Tibial nerve (tissue), 4 donors: ENCODE measurements at regions not wholly inside any gene's neighbourhood (a gene's known extent, or its start where the extent isn't known, plus 50 kb on each side); places are given as distances from the start of the nearest gene placed in this dataset.

Experiments
- DNase-seq, 2 donors: peaks; one replicate each; pipeline ENCODE4 v3.0.0-alpha.2; 2019; ENCODE audit warnings: low spot score in 2 of 2
- H3K27ac ChIP-seq, 4 donors: fragments of 200-600 bp; sonication (generic) in 3 of 4; one replicate each; pipeline ENCODE4 v1.5.1; 2017 to 2019; ENCODE audit warnings: mild to moderate bottlenecking in 1 of 4
- H3K27me3 ChIP-seq, 2 donors: fragments of 200-600 bp; sonication (generic) in 1 of 2; one replicate each; pipeline versions ENCODE4 v1.5.1 to v1.6.0; 2017 to 2019
- H3K36me3 ChIP-seq, 3 donors: fragments of 200-600 bp; sonication (generic); one replicate each; pipeline ENCODE4 v1.5.1; 2018 to 2019
- H3K4me1 ChIP-seq, 4 donors: fragments of 200-600 bp; sonication (generic) in 3 of 4; one replicate each; pipeline ENCODE4 v1.5.1; 2017 to 2019
- H3K4me3 ChIP-seq, 4 donors: fragments of 200-600 bp; sonication (generic) in 3 of 4; one replicate each; pipeline ENCODE4 v1.5.1; 2017 to 2019; ENCODE audit warnings: mild to moderate bottlenecking in 1 of 4, moderate library complexity in 1 of 4
- H3K9me3 ChIP-seq, 4 donors: fragments of 200-600 bp; sonication (generic) in 3 of 4; one replicate each; pipeline ENCODE4 v1.5.1; 2017 to 2019
- EP300 ChIP-seq, 2 donors: sonication (generic); formaldehyde crosslinking; IDR thresholded peaks; one replicate each; pipeline ENCODE4 v1.6.1; 2017; ENCODE audit warnings: antibody characterized with exemption in 2 of 2, mild to moderate bottlenecking in 1 of 2
- POLR2A ChIP-seq, 2 donors: fragments of 450-650 bp; IDR thresholded peaks; one replicate each; pipeline ENCODE4 v1.6.1; 2017; ENCODE audit warnings: antibody characterized with exemption in 2 of 2, mild to moderate bottlenecking in 2 of 2, moderate library complexity in 2 of 2
- WGBS, 2 donors: methylation state at CpG; one replicate each; pipeline ENCODE4 v1.1.5; 2018; 5-methylcytosine and 5-hydroxymethylcytosine counted together
- TF ChIP-seq, protein P1 (sequence below), 5 experiments: fragments of 200-600 bp in 3 of 5; fragments of 450-650 bp in 2 of 5; sonication (generic) in 3 of 5; IDR thresholded peaks; one replicate each; pipeline ENCODE4 v1.5.1; 2016 to 2019; ENCODE audit warnings: antibody characterized with exemption in 5 of 5, mild to moderate bottlenecking in 3 of 5, moderate library complexity in 2 of 5

DNA sequence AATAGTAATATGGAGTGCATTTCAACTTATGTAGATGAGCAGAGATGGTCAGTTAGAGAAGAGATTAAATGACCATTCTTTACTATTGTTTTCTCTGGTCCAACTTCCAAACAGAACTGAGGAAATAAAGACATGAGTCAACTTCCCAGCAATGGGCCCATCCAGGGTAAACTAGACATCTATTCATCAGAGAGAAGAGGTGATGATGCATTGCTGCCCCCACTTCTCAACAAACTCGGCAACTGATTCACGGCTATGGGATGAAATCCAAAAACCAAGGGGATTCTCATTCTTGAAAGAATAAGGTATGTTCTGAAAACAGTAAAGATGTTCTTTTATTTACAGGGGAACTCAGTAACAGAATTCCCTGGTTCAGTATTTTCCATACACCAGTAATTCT, 190.7 kb downstream of the RDH14 start:
- no peak overlapping the region for H3K27ac ChIP-seq
- 77 to 98% methylated on average over 2 of the region's 2 CpGs for WGBS, 2 donors
- no peaks in the 10 kb centered on the region for H3K4me1 ChIP-seq
- TF ChIP-seq EP300 (IDR thresholded peaks at IDR 0.05) (no peak), POLR2A (IDR thresholded peaks at IDR 0.05) (no peak)
- TF ChIP-seq, protein P1, sequence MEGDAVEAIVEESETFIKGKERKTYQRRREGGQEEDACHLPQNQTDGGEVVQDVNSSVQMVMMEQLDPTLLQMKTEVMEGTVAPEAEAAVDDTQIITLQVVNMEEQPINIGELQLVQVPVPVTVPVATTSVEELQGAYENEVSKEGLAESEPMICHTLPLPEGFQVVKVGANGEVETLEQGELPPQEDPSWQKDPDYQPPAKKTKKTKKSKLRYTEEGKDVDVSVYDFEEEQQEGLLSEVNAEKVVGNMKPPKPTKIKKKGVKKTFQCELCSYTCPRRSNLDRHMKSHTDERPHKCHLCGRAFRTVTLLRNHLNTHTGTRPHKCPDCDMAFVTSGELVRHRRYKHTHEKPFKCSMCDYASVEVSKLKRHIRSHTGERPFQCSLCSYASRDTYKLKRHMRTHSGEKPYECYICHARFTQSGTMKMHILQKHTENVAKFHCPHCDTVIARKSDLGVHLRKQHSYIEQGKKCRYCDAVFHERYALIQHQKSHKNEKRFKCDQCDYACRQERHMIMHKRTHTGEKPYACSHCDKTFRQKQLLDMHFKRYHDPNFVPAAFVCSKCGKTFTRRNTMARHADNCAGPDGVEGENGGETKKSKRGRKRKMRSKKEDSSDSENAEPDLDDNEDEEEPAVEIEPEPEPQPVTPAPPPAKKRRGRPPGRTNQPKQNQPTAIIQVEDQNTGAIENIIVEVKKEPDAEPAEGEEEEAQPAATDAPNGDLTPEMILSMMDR (IDR thresholded peaks at IDR 0.05), result no peak
- H3K36me3 ChIP-seq, result no peaks in the 10 kb centered on the region
- H3K4me3 ChIP-seq, result no peak overlapping the region
- DNase-seq, result no peak
- H3K27me3 ChIP-seq, result no peaks in the 10 kb centered on the region
- no peaks in the 10 kb centered on the region for H3K9me3 ChIP-seq

DNA sequence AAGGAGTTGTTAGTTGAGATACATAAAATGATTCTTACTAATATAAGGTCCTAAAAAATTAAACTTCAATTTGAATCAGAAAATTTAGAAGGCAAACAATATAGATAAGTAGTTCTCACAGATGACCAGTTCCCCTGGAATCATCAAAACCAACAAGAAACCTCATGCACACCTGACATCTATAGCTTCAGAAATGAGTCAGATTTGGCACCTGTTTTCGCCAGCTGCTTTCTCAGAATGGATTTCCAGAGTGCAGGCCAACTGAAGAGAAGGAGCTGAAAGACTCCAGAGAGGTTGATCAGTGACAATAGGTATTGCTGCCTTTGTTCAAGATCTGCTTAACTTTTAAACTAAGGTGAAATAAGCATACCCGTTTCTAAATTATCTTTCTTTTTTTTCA, 192.4 kb downstream of the RDH14 start:
- Histone ChIP-seq H3K4me1 (no peaks in the 10 kb centered on the region), H3K27ac (no peak overlapping the region), H3K4me3 (no peak overlapping the region), H3K36me3 (no peaks in the 10 kb centered on the region), H3K9me3 (no peaks in the 10 kb centered on the region), H3K27me3 (no peaks in the 10 kb centered on the region)
- TF ChIP-seq EP300 (IDR thresholded peaks at IDR 0.05) (no peak), POLR2A (IDR thresholded peaks at IDR 0.05) (no peak)
- TF ChIP-seq, protein P1 (IDR thresholded peaks at IDR 0.05), result no peak
- DNase-seq, result no peak
- 62 to 82% methylated on average over 2 of the region's 2 CpGs for WGBS, 2 donors

DNA sequence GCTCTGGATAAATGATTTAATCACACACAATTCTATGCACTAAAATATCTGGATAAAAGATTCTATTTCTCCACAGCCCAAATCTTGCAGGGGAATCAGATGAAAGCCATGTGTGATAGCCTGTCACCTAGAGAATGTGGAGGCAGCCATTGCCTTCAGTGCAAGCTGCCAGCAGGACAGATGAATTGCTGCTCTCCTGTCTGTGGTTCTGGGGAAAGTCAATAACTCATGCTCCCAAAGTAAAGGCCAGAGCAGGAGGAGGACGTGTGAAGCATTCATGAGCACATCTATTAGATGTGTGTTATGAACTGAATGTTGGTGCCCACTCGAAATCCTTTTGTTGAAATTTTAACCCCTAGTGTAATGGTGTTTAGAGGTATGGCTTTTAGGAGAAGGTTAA, 195.1 kb downstream of the RDH14 start:
- Histone ChIP-seq H3K4me1 (no peaks in the 10 kb centered on the region), H3K36me3 (no peaks in the 10 kb centered on the region), H3K27ac (no peak overlapping the region), H3K27me3 (no peaks in the 10 kb centered on the region), H3K9me3 (no peaks in the 10 kb centered on the region), H3K4me3 (no peak overlapping the region)
- no peak for TF ChIP-seq POLR2A (IDR thresholded peaks at IDR 0.05)
- TF ChIP-seq, protein P1 (IDR thresholded peaks at IDR 0.05), result no peak
- no peak for TF ChIP-seq EP300 (IDR thresholded peaks at IDR 0.05)
- DNase-seq, result no peak
- WGBS, 2 donors, result 62 to 65% methylated on average over 2 of the region's 2 CpGs

DNA sequence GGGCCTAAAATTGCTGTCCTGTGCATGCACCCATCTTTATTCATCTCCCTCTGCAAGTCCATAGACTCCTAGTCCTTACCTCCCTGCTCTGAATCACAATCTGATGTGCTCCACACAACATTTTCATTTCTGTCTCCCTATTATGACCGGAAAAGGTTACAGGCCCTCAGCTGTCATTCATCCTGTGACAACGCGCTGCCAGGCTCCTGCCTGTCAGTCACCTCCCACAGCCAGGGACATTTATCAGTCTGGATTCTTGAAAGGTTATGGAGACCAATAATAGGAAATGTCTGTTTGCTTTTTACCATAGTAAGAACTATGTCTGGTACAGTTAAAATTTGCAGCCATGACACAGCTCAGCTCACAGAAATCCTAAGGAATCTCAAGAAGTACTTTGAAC, 197.1 kb downstream of the RDH14 start:
- Histone ChIP-seq H3K27me3 (no peaks in the 10 kb centered on the region), H3K4me3 (no peak overlapping the region), H3K27ac (no peak overlapping the region), H3K9me3 (no peaks in the 10 kb centered on the region), H3K36me3 (no peaks in the 10 kb centered on the region), H3K4me1 (no peaks in the 10 kb centered on the region)
- no peak for TF ChIP-seq EP300 (IDR thresholded peaks at IDR 0.05)
- TF ChIP-seq, protein P1 (IDR thresholded peaks at IDR 0.05), result no peak
- TF ChIP-seq POLR2A (IDR thresholded peaks at IDR 0.05), result no peak
- no peak for DNase-seq
- 73 to 75% methylated on average over 3 of the region's 3 CpGs for WGBS, 2 donors

DNA sequence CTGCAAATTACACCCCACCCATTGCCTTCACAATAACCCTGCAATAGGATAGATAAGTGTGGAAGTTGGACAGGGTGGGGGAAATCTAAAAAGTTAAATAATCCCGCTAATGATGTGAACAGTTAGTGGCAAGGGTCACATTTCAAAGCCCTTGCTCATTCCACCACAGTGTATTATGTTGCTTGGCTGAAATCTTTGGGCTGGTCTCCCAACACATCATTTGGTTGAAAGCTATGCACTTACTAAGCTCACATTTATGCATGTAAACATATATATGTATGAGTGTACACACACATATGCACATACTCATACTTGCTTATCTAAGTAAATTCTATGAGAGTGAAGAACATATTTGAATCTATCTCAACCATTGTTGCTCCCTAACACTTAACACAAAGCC, 197.8 kb downstream of the RDH14 start:
- H3K4me3 ChIP-seq, result no peak overlapping the region
- no peaks in the 10 kb centered on the region for H3K27me3 ChIP-seq
- WGBS, 2 donors, result 81 to 88% methylated on average over 1 of the region's 1 CpG
- H3K36me3 ChIP-seq, result no peaks in the 10 kb centered on the region
- H3K9me3 ChIP-seq, result no peaks in the 10 kb centered on the region
- TF ChIP-seq, protein P1 (IDR thresholded peaks at IDR 0.05), result no peak
- no peak for TF ChIP-seq POLR2A (IDR thresholded peaks at IDR 0.05)
- TF ChIP-seq EP300 (IDR thresholded peaks at IDR 0.05), result no peak
- H3K27ac ChIP-seq, result no peak overlapping the region
- DNase-seq, result no peak
- H3K4me1 ChIP-seq, result no peaks in the 10 kb centered on the region
